ENCODE measurements at regions not wholly inside any gene's neighbourhood (a gene's known extent, or its start where the extent isn't known, plus 50 kb on each side); places are given as distances from the start of the nearest gene placed in this dataset.

DNA sequence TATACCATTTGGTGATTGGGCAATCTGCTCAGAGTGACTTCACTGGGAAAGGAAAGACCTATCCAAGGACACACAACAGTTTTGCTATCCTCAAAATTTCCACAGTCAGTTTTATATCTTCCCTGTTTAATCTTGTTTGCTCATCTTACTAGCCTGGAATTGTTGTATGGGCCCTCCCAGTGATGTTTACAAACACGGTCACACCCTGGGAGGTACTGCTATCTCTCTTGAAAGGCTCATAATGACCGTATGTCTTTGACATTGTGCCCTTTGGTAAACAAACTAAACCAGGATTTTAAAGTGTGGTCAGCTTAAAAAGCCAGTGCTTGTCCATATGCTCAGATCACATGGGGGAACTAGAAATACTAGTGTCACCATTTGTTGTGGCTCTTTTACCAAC, 277.0 kb downstream of the CDH2 start:
- DNase-seq, result no peak

DNA sequence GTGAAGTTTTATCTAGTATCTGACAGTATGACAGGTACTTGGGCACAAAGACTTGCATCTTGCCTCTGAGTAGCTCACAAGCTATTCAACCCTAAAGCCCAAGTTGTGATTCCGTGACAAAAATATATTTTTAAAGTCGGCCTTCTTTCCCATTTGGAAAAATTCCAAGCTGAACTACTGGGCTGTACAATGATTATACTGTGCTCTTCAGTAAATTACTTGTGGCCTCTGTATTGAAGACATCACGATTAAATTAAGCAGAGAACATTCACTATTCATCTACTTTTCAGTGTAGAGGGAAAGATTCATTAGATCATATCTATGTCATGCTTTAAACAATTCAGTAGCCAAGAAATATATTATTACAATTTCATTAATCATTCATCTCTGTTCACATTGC, 282.2 kb downstream of the CDH2 start:
- no peak for DNase-seq

- DNase-seq, result no peak
Observed at GRCh38 chr18:27887711-27888495, 289.0 kb downstream of the CDH2 start.

DNA sequence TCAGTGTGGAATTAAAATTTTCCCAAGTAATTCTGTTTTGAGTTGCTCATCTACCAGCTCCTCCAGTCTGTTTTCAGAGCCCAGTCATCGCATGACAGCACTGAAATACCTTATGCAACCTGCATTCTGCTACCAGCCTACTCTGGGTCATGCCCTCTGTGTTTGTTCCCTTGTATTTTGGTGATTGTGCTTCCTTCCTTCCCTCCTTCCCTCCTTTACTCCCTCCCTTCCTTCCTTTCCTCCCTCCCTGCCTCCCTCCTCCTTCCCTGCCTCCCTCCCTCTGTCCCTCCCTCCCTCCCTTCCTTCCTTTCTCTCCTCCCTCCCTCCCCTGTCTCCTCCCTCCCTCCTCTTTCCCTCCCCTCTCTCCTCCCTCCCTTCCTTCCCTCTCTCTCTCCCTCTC, 289.6 kb downstream of the CDH2 start:
- no peak for DNase-seq

- no peak for DNase-seq
Observed at GRCh38 chr18:27879540-27879939, 297.4 kb downstream of the CDH2 start.

GRCh38 chr18:27871726-27872125, 305.2 kb downstream of the CDH2 start:
- DNase-seq, result no peak

GRCh38 chr18:27869735-27870134, 307.2 kb downstream of the CDH2 start:
- no peak for DNase-seq

DNA sequence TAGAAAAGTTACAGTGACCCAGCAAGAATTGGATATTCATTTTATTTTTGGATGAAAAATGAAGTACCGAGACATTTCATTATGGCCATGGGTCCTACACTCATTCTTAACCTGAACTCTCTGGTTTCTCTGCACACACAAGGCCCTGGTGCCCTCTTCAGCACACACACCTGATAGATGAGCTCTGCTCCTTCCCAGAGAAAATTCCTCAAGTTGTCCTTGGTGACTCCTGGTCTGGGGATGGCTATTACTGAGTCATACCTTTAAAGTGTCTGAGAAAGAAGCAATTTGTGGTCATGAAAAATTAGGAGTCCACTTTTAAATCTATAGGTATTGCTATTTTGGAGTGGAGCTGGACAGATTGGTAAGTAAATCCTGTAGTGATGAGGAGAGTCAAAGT, 311.5 kb downstream of the CDH2 start:
- DNase-seq, result no peak

DNA sequence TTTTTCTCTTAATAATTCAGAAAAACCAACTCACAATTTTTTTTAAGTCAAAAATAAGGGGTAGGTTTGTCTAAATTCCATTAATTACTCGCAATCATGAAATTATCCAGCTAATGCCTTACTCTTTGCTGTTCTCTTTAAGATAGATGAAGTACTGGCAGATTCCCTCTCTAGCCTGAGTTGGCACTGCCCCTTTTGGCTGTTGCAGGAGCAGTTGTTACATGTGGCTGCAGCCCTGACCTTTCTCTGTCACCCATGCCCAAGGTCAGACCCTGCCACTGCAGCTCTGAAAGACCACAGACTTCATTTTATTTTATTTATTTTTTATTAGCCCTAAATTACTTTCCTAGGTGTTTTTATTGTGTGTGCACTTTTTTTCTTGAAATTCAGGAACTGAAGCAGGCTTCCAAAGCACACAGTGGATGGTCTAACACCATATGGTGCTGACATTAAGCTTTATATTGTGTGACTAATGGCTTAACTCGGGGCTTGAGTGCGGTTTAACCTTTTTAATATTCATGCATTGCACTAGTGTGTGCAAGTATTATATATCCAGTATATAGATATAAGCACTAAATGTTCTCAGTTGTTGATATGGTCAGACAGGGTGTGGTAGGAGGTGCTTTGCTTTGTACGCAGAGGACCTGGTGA, 313.0 kb downstream of the CDH2 start:
- no peak for DNase-seq

- DNase-seq, result no peak
Observed at GRCh38 chr18:27862041-27862682, 314.8 kb downstream of the CDH2 start.

DNA sequence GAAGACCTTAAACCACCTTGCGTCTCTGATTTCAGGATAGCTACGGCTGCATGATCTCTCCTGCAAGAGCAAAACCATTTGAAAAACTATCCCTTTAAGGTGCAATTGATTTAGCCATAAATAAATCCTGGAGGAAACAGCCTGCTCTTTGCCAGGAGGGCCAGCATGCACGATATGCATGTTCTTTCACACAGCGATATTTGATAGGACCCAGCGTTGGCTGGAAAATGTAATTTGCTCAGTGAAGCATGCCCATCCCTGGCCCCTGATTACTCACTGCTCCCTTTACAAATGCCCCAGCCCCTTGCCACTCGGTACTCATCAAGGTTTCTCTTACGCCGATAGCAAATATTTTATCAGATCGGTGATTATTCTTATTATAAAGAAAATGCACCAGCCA, 315.4 kb downstream of the CDH2 start:
- DNase-seq, result no peak

DNA sequence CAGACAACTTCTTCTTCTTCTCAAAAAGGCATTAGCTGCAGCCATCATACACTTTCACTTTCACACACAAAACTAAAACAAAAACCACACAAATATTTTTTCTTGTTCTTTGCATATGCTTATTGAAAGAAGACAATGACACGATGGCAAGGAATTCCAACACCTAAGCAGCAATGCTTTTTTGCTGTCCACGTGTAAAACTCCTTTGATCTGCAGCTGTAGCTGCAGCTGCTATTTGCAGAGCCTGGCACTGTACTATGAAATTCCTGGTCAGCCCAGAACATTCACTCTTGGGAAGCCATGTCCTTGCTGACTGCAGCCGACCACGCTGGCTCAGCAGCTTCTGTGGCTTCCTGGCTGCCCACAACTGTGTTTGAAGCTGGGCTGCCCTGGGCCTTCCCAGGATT, 316.2 kb downstream of the CDH2 start:
- no peak for DNase-seq

- DNase-seq, result no peak
Observed at GRCh38 chr18:27860011-27860410, 316.9 kb downstream of the CDH2 start.

GRCh38 chr18:27856820-27857219, 320.1 kb downstream of the CDH2 start:
- DNase-seq, result no peak

- DNase-seq, result no peak
Observed at GRCh38 chr18:27855486-27855885, 321.4 kb downstream of the CDH2 start.

DNA sequence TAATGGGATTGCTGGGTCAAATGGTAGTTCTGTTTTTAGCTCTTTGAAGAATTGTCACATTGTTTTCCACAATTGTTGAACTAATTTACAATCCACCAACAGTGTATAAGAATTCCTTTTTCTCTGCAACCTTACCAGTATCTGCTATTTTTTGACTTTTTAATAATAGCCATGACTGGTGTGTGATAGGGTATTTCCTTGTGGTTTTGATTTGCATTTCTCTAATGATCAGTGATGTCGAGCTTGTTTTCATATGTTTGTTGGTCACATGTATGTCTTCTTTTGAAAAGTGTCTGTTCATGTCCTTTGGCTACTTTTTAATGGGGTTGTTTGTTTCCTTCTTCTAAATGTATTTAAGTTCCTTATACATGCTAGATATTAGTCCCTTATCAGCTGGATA, 322.3 kb downstream of the CDH2 start:
- DNase-seq, result no peak

GRCh38 chr18:27848336-27848735, 328.6 kb downstream of the CDH2 start:
- no peak for DNase-seq

GRCh38 chr18:27847412-27847811, 329.5 kb downstream of the CDH2 start:
- DNase-seq, result no peak

DNA sequence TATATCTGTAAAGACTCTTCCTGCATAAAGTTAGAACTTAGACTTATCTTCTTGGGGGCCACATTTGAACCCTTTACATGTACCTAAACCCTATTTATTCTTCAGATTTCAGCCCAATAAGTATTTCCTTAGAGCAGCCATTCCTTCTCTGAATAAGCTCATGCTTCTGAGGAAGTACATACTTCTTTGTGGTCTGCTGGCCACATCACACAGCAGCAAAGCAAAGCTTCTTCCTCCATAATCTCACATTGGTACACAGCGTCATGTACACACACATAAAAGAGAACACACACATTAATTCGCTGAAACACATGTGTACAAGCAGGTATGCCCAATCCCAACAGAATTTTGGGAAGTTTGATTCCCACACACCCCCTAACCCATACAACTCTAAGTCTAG, 331.0 kb downstream of the CDH2 start:
- DNase-seq, result no peak

DNA sequence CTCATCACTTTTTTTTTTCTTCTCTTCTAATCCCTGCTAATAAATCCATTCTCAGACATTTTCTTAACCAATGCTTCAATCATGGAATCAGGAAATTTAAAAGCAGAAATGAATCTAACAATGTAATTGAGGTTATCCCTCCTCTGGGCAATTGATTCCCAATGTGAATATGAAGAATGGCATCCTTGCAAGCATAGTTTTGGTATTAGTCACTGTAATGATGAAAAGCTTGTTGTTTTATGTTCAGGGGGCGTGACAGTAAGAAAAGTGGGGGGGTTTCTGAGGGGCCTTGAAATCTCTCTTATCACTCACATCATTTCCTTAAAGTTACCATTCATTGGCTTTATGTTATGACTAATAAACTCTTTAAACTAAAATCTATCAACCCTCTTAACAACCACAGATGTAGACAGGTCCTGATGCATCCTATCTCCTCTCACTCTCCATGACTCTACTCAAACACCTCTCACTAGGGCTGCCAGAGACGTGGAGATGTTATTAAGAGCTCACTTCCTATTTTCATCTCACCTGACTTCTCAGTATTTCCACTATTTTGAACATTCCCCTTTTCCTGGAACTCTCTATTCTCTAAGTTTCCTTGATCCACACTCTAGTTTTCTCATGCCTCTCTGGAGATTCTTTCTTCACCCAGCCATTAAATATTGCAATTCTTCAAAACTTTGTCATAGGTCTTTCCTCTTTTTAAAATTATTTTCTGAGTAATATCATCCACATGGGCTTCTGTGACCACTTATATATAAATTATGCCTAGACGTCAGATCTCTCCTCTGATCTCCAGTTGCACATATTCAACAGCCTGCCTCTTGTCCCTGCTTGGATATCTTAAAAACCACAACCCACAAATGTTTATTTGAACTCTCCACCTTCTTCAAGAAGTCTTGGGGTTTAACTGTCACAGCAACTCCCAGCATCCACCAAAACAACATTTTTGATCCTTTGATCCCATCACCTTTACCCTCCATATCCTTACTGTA, 332.9 kb downstream of the CDH2 start:
- DNase-seq, result no peak

DNA sequence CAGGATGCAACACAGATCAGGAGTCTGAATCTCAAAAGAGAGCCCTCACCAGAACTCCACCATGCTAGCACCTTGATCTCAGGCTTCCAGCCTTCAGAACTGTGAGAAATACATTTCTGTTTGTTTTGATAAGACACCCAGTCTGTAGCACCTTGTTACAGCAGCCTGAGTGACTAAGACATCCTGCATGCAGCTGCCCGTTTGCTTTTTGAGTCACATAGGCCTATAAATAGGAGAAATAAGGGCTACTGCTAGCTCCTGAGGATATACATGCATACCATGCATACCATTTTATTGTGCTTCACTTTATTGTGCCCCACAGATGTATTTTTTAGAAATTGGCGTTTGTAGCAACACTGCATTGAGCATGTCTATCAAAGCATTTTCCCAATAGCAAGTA, 337.8 kb downstream of the CDH2 start:
- no peak for DNase-seq

- no peak for DNase-seq
Observed at GRCh38 chr18:27838225-27838624, 338.7 kb downstream of the CDH2 start.

- DNase-seq, result no peak
Observed at GRCh38 chr18:27826101-27826500, 350.8 kb downstream of the CDH2 start.

Measured in CD4-positive, alpha-beta T cell treated with Interleukin-12 subunit alpha and Interleukin-12 subunit beta, for 1 hour (primary cell).